ENCODE measurements at regions not wholly inside any gene's neighbourhood (a gene's known extent, or its start where the extent isn't known, plus 50 kb on each side); places are given as distances from the start of the nearest gene placed in this dataset.

- 69% methylated on average over 48 of the region's 48 CpGs for WGBS (ENCODE audit: low lambda C conversion rate)
- Histone ChIP-seq H3K79me2 (ENCODE audit: insufficient read depth, low read length) (no peaks in the 10 kb centered on the region), H2AFZ (ENCODE audit: low read length) (no peak overlapping the region), H3K27ac (ENCODE audit: extremely low read length, insufficient read depth, low read length) (no peak overlapping the region), H3K4me2 (ENCODE audit: low read depth, low read length) (no peak overlapping the region), H3K36me3 (replicated peaks in 1 of 2; ENCODE audit: control insufficient read depth in 1 of 2, insufficient read depth in 2 of 2, low read length in 2 of 2) (no peaks in the 10 kb centered on the region), H4K20me1 (ENCODE audit: insufficient read depth, low read length) (no peaks in the 10 kb centered on the region), H3K4me1 (ENCODE audit: insufficient read depth, low read length) (no peaks in the 10 kb centered on the region), H3K27me3 (ENCODE audit: control insufficient read depth in 1 of 2, insufficient read depth in 2 of 2, low read length in 2 of 2) (no peaks in the 10 kb centered on the region), H3K4me3 (replicated peaks in 1 of 3; ENCODE audit: insufficient read depth in 1 of 3, low read depth in 2 of 3, low read length in 3 of 3) (no peak overlapping the region), H3K9ac (ENCODE audit: insufficient read depth, low read depth, low read length) (no peak overlapping the region), H3K9me3 (ENCODE audit: low read length) (peaks cover 2% of the 10 kb centered on the region; the same call in 1 of the 2 replicates)
- ChIA-PET CTCF (ENCODE audit: low intra/inter-chr PET ratio, low total read pairs) (no interaction called here), POLR2A (no interaction called here)
- BruUV-seq (replicated peaks) = no TSS peak
- FAIRE-seq (no peak), DNase-seq (ENCODE audit: low spot score) (no peak), ATAC-seq (no peak)
- in situ Hi-C loops (cut with HindIII; ENCODE audit: extremely low pct_ligation_motif_present, low pct_unique_long_range_greater_than_20kb) (no loop called here), intact Hi-C loops (cut with micrococcal nuclease; ENCODE audit: unreplicated experiment) (no loop called here)
- TF ChIP-seq LCORL (IDR thresholded peaks at IDR 0.05) = no peak
- no peak for TF ChIP-seq LCORL (CRISPR knock-in tag; IDR thresholded peaks at IDR 0.05)
- no peak for TF ChIP-seq ZNF646 (CRISPR knock-in tag; IDR thresholded peaks at IDR 0.05)
Measured at GRCh38 chr16:46427340-46428107, 193.7 kb downstream of the SHCBP1 start.
